ENCODE measurements at regions not wholly inside any gene's neighbourhood (a gene's known extent, or its start where the extent isn't known, plus 50 kb on each side); places are given as distances from the start of the nearest gene placed in this dataset.

DNA sequence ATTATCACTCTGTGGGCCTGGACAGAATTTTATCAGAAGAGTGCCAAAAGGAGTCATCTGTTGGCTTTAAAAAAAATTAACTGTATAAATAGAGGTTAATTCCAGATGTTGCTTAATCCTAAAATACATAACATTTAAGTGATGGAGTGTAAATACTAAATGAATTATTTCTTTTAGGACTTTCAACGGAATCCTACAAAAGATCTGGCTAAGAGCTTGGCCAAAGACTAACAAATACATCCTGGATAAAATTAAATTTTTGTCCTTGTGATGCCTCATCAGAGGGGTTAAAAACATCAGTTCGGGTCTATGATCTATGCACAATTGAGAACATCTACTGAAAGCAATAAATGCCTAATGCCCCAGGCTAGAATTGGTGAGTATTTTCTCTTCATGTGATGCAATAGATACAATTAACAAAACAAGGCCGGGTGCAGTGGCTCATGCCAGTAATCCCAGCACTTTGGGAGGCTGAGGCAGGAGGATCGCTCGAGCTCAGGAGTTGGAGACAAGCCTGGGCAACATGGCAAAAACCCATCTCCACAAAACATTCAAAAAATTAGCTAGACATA lies 49.8 kb upstream of the RAP1B start:
- no peak for DNase-seq

Measured in CD4-positive, alpha-beta T cell treated with Interleukin-21 for 1 hour (primary cell).